ENCODE measurements at regions not wholly inside any gene's neighbourhood (a gene's known extent, or its start where the extent isn't known, plus 50 kb on each side); places are given as distances from the start of the nearest gene placed in this dataset.
A peak's percentile ranks its signal among the peaks of the same experiment; 100 is the strongest.

DNA sequence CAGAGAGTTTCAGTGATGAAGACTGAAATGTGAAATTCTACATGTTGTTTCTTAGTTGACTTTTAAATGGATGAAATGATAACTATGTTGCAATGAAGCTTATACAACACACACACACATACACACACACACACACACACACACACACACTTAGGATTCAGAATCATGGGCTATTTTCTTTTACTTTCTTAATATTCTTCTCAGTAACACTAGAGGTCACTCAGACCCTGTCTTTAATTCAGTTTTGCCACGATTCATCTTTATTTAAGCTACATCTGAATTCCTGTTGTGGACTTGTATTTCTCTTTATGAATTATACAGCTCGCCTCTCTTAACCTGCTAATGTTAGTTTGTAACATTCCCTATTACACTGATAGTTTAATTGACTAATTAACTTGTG lies 109.6 kb upstream of the GOT2 start:
- RAD21 ChIA-PET (ENCODE audit: unreplicated experiment), result interaction anchor here (0.5 to 3.5 kb wide), 32 partner anchors 8 to 1435 kb away, joined by 3 to 29 read pairs (median 3); no protein-coding TSS in a partner anchor
- in situ Hi-C loops (cut with MboI), result no loop called here
- peak; percentile 12 for DNase-seq (ENCODE audit: low read depth, low spot score)
- WGBS (ENCODE audit: insufficient coverage, insufficient replicate concordance, low lambda C conversion rate, missing lambda C conversion rate), result 2% methylated on average over 2 of the region's 2 CpGs
- POLR2A ChIA-PET, result no interaction called here
- CTCF ChIA-PET, result interaction anchor here (0.6 to 4.0 kb wide), 42 partner anchors 8 to 1579 kb away, joined by 3 to 55 read pairs (median 3); no protein-coding TSS in a partner anchor
- H3K9ac ChIP-seq (ENCODE audit: control insufficient read depth, insufficient read depth, low read length), result no peak overlapping the region
- H3K27ac ChIP-seq (ENCODE audit: control insufficient read depth, insufficient read depth), result no peak overlapping the region
- SMC1A ChIA-PET (ENCODE audit: uncharacterized antibody, unreplicated experiment), result interaction anchor here (0.6 to 4.1 kb wide), 33 partner anchors 9 to 1173 kb away, joined by 3 to 38 read pairs (median 4); no protein-coding TSS in a partner anchor
- peak; percentile 81 for ATAC-seq
- no TSS peak for BruUV-seq (replicated peaks)
- no peak overlapping the region for H3K4me2 ChIP-seq (ENCODE audit: control insufficient read depth, insufficient read depth)
- H3K79me2 ChIP-seq (ENCODE audit: control insufficient read depth, insufficient read depth, low read length), result no peaks in the 10 kb centered on the region
- no peaks in the 10 kb centered on the region for H4K20me1 ChIP-seq (ENCODE audit: control insufficient read depth, insufficient read depth)
- peak; percentile 56 for FAIRE-seq
- no peaks in the 10 kb centered on the region for H3K36me3 ChIP-seq (ENCODE audit: control insufficient read depth in 2 of 2, insufficient read depth in 2 of 2, low read length in 1 of 2)
- H3K4me3 ChIP-seq, result no peak overlapping the region
- no peaks in the 10 kb centered on the region for H3K4me1 ChIP-seq (ENCODE audit: control insufficient read depth, insufficient read depth, low read length)
- H3K27me3 ChIP-seq (replicated peaks in 1 of 2; ENCODE audit: control insufficient read depth in 2 of 2, insufficient read depth in 2 of 2, low read length in 1 of 2), result no peaks in the 10 kb centered on the region
- intact Hi-C loops (cut with micrococcal nuclease; ENCODE audit: unreplicated experiment), result loop anchor here (10.0 kb wide), 4 partner anchors 201 to 1361 kb away; no protein-coding TSS in a partner anchor
- H2AFZ ChIP-seq (ENCODE audit: control insufficient read depth, low read depth, low read length), result no peak overlapping the region
- TF ChIP-seq RAD21 (IDR thresholded peaks at IDR 0.05; ENCODE audit: insufficient read depth, low read depth, low read length), result peak; percentile 66
- TF ChIP-seq SIX5 (IDR thresholded peaks at IDR 0.05; ENCODE audit: low read depth, low read length, severe bottlenecking), result no peak
- TF ChIP-seq, protein P1, sequence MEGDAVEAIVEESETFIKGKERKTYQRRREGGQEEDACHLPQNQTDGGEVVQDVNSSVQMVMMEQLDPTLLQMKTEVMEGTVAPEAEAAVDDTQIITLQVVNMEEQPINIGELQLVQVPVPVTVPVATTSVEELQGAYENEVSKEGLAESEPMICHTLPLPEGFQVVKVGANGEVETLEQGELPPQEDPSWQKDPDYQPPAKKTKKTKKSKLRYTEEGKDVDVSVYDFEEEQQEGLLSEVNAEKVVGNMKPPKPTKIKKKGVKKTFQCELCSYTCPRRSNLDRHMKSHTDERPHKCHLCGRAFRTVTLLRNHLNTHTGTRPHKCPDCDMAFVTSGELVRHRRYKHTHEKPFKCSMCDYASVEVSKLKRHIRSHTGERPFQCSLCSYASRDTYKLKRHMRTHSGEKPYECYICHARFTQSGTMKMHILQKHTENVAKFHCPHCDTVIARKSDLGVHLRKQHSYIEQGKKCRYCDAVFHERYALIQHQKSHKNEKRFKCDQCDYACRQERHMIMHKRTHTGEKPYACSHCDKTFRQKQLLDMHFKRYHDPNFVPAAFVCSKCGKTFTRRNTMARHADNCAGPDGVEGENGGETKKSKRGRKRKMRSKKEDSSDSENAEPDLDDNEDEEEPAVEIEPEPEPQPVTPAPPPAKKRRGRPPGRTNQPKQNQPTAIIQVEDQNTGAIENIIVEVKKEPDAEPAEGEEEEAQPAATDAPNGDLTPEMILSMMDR (IDR thresholded peaks at IDR 0.05 in 2 of 3, conservative IDR thresholded peaks at IDR 0.05 in 1 of 3; ENCODE audit: control insufficient read depth in 2 of 3, extremely low read depth in 1 of 3, insufficient read depth in 1 of 3, low read depth in 3 of 3, low read length in 3 of 3), result peak in 1 of 3 experiments; percentile 12; a peak in 1 of 6 replicates
- TF ChIP-seq TCF3 (IDR thresholded peaks at IDR 0.05; ENCODE audit: borderline replicate concordance, insufficient read depth, low read depth, low read length), result no peak
- no peak for TF ChIP-seq SUPT20H (IDR thresholded peaks at IDR 0.05; ENCODE audit: borderline replicate concordance, control insufficient read depth, low read depth, low read length)
- no peak for TF ChIP-seq KAT2A (conservative IDR thresholded peaks at IDR 0.05; ENCODE audit: control insufficient read depth, low read depth, low read length)
- TF ChIP-seq, protein P2, sequence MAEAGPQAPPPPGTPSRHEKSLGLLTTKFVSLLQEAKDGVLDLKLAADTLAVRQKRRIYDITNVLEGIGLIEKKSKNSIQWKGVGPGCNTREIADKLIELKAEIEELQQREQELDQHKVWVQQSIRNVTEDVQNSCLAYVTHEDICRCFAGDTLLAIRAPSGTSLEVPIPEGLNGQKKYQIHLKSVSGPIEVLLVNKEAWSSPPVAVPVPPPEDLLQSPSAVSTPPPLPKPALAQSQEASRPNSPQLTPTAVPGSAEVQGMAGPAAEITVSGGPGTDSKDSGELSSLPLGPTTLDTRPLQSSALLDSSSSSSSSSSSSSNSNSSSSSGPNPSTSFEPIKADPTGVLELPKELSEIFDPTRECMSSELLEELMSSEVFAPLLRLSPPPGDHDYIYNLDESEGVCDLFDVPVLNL (IDR thresholded peaks at IDR 0.05; ENCODE audit: low read depth, low read length), result no peak
- TF ChIP-seq, protein P3, sequence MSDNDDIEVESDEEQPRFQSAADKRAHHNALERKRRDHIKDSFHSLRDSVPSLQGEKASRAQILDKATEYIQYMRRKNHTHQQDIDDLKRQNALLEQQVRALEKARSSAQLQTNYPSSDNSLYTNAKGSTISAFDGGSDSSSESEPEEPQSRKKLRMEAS (IDR thresholded peaks at IDR 0.05; ENCODE audit: low read depth, low read length), result no peak
- TF ChIP-seq SMARCA5 (IDR thresholded peaks at IDR 0.05), result no peak
- no peak for TF ChIP-seq ZNF384 (IDR thresholded peaks at IDR 0.05; ENCODE audit: borderline replicate concordance, low read depth, low read length)
- TF ChIP-seq MYB (IDR thresholded peaks at IDR 0.05; ENCODE audit: borderline replicate concordance, low read depth, low read length), result no peak
- no peak for TF ChIP-seq YY1 (IDR thresholded peaks at IDR 0.05; ENCODE audit: low read depth, low read length)
- peak; percentile 53; the same call in 1 of the 2 replicates for TF ChIP-seq SMC3 (IDR thresholded peaks at IDR 0.05; ENCODE audit: borderline replicate concordance, low read length)
- H3K9me3 ChIP-seq (replicated peaks; ENCODE audit: control insufficient read depth, insufficient read depth, low read length), result no peaks in the 10 kb centered on the region
